ENCODE measurements at regions not wholly inside any gene's neighbourhood (a gene's known extent, or its start where the extent isn't known, plus 50 kb on each side); places are given as distances from the start of the nearest gene placed in this dataset.

GRCh38 chr17:5869041-5869745, 201.0 kb upstream of the WSCD1 start:
- CTCF ChIA-PET = no interaction called here
- no peak for ATAC-seq
- Mint-ChIP-seq H3K27ac (no peak overlapping the region), H3K36me3 (no peaks in the 10 kb centered on the region), H3K4me3 (no peak overlapping the region), H3K27me3 (peaks cover 7% of the 10 kb centered on the region), H3K9me3 (ENCODE audit: low read depth) (no peaks in the 10 kb centered on the region), H3K4me1 (no peaks in the 10 kb centered on the region)
- DNase-seq = peak; percentile 23

- Mint-ChIP-seq H3K4me1 (no peaks in the 10 kb centered on the region), H3K27ac (no peak overlapping the region), H3K36me3 (no peaks in the 10 kb centered on the region), H3K9me3 (ENCODE audit: low read depth) (no peaks in the 10 kb centered on the region), H3K4me3 (no peak overlapping the region), H3K27me3 (peaks cover 3% of the 10 kb centered on the region)
- CTCF ChIA-PET = no interaction called here
- DNase-seq (peak; percentile 34), ATAC-seq (no peak)
These were observed 199.8 kb upstream of the WSCD1 start for GRCh38 chr17:5870231-5870953.

GRCh38 chr17:5871666-5872065, 198.5 kb upstream of the WSCD1 start:
- Mint-ChIP-seq H3K27ac (no peak overlapping the region), H3K27me3 (peaks cover under 1% of the 10 kb centered on the region), H3K4me1 (no peaks in the 10 kb centered on the region), H3K9me3 (ENCODE audit: low read depth) (no peaks in the 10 kb centered on the region), H3K4me3 (no peak overlapping the region), H3K36me3 (no peaks in the 10 kb centered on the region)
- DNase-seq (peak; percentile 1), ATAC-seq (no peak)
- CTCF ChIA-PET = no interaction called here

- ATAC-seq = no peak
- H3K36me3 Mint-ChIP-seq = no peaks in the 10 kb centered on the region
- peak; percentile 29 for DNase-seq
- H3K4me1 Mint-ChIP-seq = no peaks in the 10 kb centered on the region
- no peak overlapping the region for H3K4me3 Mint-ChIP-seq
- CTCF ChIA-PET = no interaction called here
- H3K27me3 Mint-ChIP-seq = no peaks in the 10 kb centered on the region
- H3K9me3 Mint-ChIP-seq (ENCODE audit: low read depth) = no peaks in the 10 kb centered on the region
- no peak overlapping the region for H3K27ac Mint-ChIP-seq
These were observed 197.3 kb upstream of the WSCD1 start for GRCh38 chr17:5872831-5873230.

GRCh38 chr17:5873781-5874180, 196.4 kb upstream of the WSCD1 start:
- Mint-ChIP-seq H3K27ac (no peak overlapping the region), H3K27me3 (no peaks in the 10 kb centered on the region), H3K9me3 (ENCODE audit: low read depth) (no peaks in the 10 kb centered on the region), H3K36me3 (no peaks in the 10 kb centered on the region), H3K4me3 (no peak overlapping the region), H3K4me1 (no peaks in the 10 kb centered on the region)
- CTCF ChIA-PET = no interaction called here
- no peak for ATAC-seq
- DNase-seq = peak; percentile 12

- ATAC-seq (no peak), DNase-seq (no peak)
- Mint-ChIP-seq H3K27me3 (no peaks in the 10 kb centered on the region), H3K27ac (no peak overlapping the region), H3K9me3 (ENCODE audit: low read depth) (no peaks in the 10 kb centered on the region), H3K4me3 (no peak overlapping the region), H3K36me3 (no peaks in the 10 kb centered on the region), H3K4me1 (no peaks in the 10 kb centered on the region)
- CTCF ChIA-PET = no interaction called here
These were observed 195.7 kb upstream of the WSCD1 start for GRCh38 chr17:5874486-5874885.

- Mint-ChIP-seq H3K4me1 (no peaks in the 10 kb centered on the region), H3K9me3 (ENCODE audit: low read depth) (no peaks in the 10 kb centered on the region), H3K27me3 (peaks cover 9% of the 10 kb centered on the region), H3K27ac (no peak overlapping the region), H3K36me3 (no peaks in the 10 kb centered on the region), H3K4me3 (no peak overlapping the region)
- DNase-seq (no peak), ATAC-seq (no peak)
- CTCF ChIA-PET = no interaction called here
These were observed 192.8 kb upstream of the WSCD1 start for GRCh38 chr17:5877366-5877765.

GRCh38 chr17:5877948-5878347, 192.2 kb upstream of the WSCD1 start:
- peaks cover 9% of the 10 kb centered on the region for H3K27me3 Mint-ChIP-seq
- no peak overlapping the region for H3K4me3 Mint-ChIP-seq
- DNase-seq (no peak), ATAC-seq (no peak)
- H3K4me1 Mint-ChIP-seq = no peaks in the 10 kb centered on the region
- no peaks in the 10 kb centered on the region for H3K9me3 Mint-ChIP-seq (ENCODE audit: low read depth)
- H3K36me3 Mint-ChIP-seq = no peaks in the 10 kb centered on the region
- H3K27ac Mint-ChIP-seq = no peak overlapping the region
- CTCF ChIA-PET = no interaction called here

GRCh38 chr17:5881849-5882248, 188.3 kb upstream of the WSCD1 start:
- CTCF ChIA-PET = no interaction called here
- no peaks in the 10 kb centered on the region for H3K36me3 Mint-ChIP-seq
- no peak for DNase-seq
- no peak for ATAC-seq
- H3K4me1 Mint-ChIP-seq = no peaks in the 10 kb centered on the region
- H3K27ac Mint-ChIP-seq = no peak overlapping the region
- no peak overlapping the region for H3K4me3 Mint-ChIP-seq
- no peaks in the 10 kb centered on the region for H3K9me3 Mint-ChIP-seq (ENCODE audit: low read depth)
- peaks cover 9% of the 10 kb centered on the region for H3K27me3 Mint-ChIP-seq

GRCh38 chr17:5883775-5884665, 186.2 kb upstream of the WSCD1 start:
- no peak overlapping the region for H3K4me3 Mint-ChIP-seq
- ATAC-seq = no peak
- H3K27me3 Mint-ChIP-seq = peaks cover 12% of the 10 kb centered on the region

GRCh38 chr17:5885336-5885735, 184.8 kb upstream of the WSCD1 start:
- no peaks in the 10 kb centered on the region for H3K9me3 Mint-ChIP-seq (ENCODE audit: low read depth)
- H3K36me3 Mint-ChIP-seq = no peaks in the 10 kb centered on the region
- H3K27me3 Mint-ChIP-seq = peaks cover 20% of the 10 kb centered on the region
- CTCF ChIA-PET = no interaction called here
- no peak overlapping the region for H3K27ac Mint-ChIP-seq
- no peaks in the 10 kb centered on the region for H3K4me1 Mint-ChIP-seq
- DNase-seq = no peak
- no peak for ATAC-seq
- H3K4me3 Mint-ChIP-seq = no peak overlapping the region

More at GRCh38 chr17:5883775-5884665, 186.2 kb upstream of the WSCD1 start:
- Mint-ChIP-seq H3K4me1 (no peaks in the 10 kb centered on the region), H3K9me3 (ENCODE audit: low read depth) (no peaks in the 10 kb centered on the region), H3K27ac (no peak overlapping the region), H3K36me3 (no peaks in the 10 kb centered on the region)
- CTCF ChIA-PET = no interaction called here
- DNase-seq = no peak

GRCh38 chr17:5888811-5889210, 181.4 kb upstream of the WSCD1 start:
- H3K36me3 Mint-ChIP-seq = no peaks in the 10 kb centered on the region
- CTCF ChIA-PET = no interaction called here
- no peak overlapping the region for H3K27ac Mint-ChIP-seq
- no peak for DNase-seq
- H3K9me3 Mint-ChIP-seq (ENCODE audit: low read depth) = no peaks in the 10 kb centered on the region
- H3K4me1 Mint-ChIP-seq = no peaks in the 10 kb centered on the region
- no peak for ATAC-seq
- H3K27me3 Mint-ChIP-seq = peaks cover 25% of the 10 kb centered on the region
- no peak overlapping the region for H3K4me3 Mint-ChIP-seq

- peaks cover 2% of the 10 kb centered on the region for H3K4me1 Mint-ChIP-seq
- no peak overlapping the region for H3K27ac Mint-ChIP-seq
- ATAC-seq (no peak), DNase-seq (no peak)
- no peak overlapping the region for H3K4me3 Mint-ChIP-seq
- H3K27me3 Mint-ChIP-seq = peaks cover 31% of the 10 kb centered on the region
- no peaks in the 10 kb centered on the region for H3K36me3 Mint-ChIP-seq
- CTCF ChIA-PET = no interaction called here
- no peaks in the 10 kb centered on the region for H3K9me3 Mint-ChIP-seq (ENCODE audit: low read depth)
These were observed 177.1 kb upstream of the WSCD1 start for GRCh38 chr17:5892921-5893675.

All from activated CD8-positive, alpha-beta memory T cell treated with anti-CD3 and anti-CD28 coated beads, Interleukin-2, amount 10 ng/mL, durations not matched to agents 7 days and 5 days (primary cell).